HEK293 (cell line): ENCODE measurements at regions not wholly inside any gene's neighbourhood (a gene's known extent, or its start where the extent isn't known, plus 50 kb on each side); places are given as distances from the start of the nearest gene placed in this dataset.

Experiments
- CTCF ChIA-PET: fragments of 350-600 bp; formaldehyde crosslinking; extraction: SDS; loops from one replicate; lab custom pipeline; 2021; ENCODE audit warnings: antibody characterized with exemption; lab: Yijun Ruan, JAX
- POLR2A ChIA-PET: fragments of 300-600 bp; formaldehyde crosslinking; extraction: SDS; loops from one replicate; lab custom pipeline; 2020; ENCODE audit warnings: antibody characterized with exemption, inconsistent platforms; lab: Yijun Ruan, JAX
- H3K27ac ChIP-seq: fragments of 200-500 bp; sonication (Bioruptor generic); 2 replicates; pipeline ENCODE4 v1.5.1; 2014; ENCODE audit warnings: low read depth, low read length, control low read depth, inconsistent platforms; ENCODE audit errors: extremely low read depth
- H3K36me3 ChIP-seq, 2 experiments: fragments of 200-500 bp in 1 of 2; sonication (Bioruptor generic) in 1 of 2; 1 replicate in 1 of 2; 2 replicates in 1 of 2; pipeline ENCODE4 v1.5.1; 2014 to 2017; ENCODE audit warnings: inconsistent platforms in 2 of 2, low read length in 2 of 2; ENCODE audit not compliant: control insufficient read depth in 2 of 2, insufficient read depth in 1 of 2
- H3K4me1 ChIP-seq: fragments of 200-500 bp; sonication (Bioruptor generic); 2 replicates; pipeline ENCODE4 v1.5.1; 2014; ENCODE audit warnings: mild to moderate bottlenecking, low read length, inconsistent platforms; ENCODE audit not compliant: control insufficient read depth, insufficient read depth
- H3K4me3 ChIP-seq: 2 replicates; pipeline ENCODE4 v1.5.1; 2011; ENCODE audit warnings: low read depth, mild to moderate bottlenecking, control low read depth, low read length, moderate library complexity
- H3K9me3 ChIP-seq: fragments of 200-500 bp; sonication (Bioruptor generic); 2 replicates; pipeline ENCODE4 v1.5.1; 2014; ENCODE audit warnings: low read depth, low read length, inconsistent platforms; ENCODE audit not compliant: control insufficient read depth, insufficient read depth
- EGR2 ChIP-seq: fragments of 450-650 bp; formaldehyde crosslinking; IDR thresholded peaks from 2 replicates; pipeline ENCODE4 v1.5.1; 2016; ENCODE audit warnings: low read depth, missing biosample characterization, missing genetic modification characterization
- KLF16 ChIP-seq: fragments of 450-650 bp; formaldehyde crosslinking; IDR thresholded peaks from 2 replicates; pipeline ENCODE4 v1.5.1; 2017; ENCODE audit warnings: missing biosample characterization, missing genetic modification characterization
- MZF1 ChIP-seq: fragments of 450-650 bp; formaldehyde crosslinking; IDR thresholded peaks from 2 replicates; pipeline ENCODE4 v1.5.1; 2017; ENCODE audit warnings: missing biosample characterization, missing genetic modification characterization, borderline replicate concordance
- OSR2 ChIP-seq: fragments of 450-650 bp; formaldehyde crosslinking; IDR thresholded peaks from 2 replicates; pipeline ENCODE4 v1.5.1; 2016; ENCODE audit warnings: missing biosample characterization, missing genetic modification characterization
- PATZ1 ChIP-seq: fragments of 450-650 bp; formaldehyde crosslinking; IDR thresholded peaks from 2 replicates; pipeline ENCODE4 v1.5.1; 2016; ENCODE audit warnings: missing biosample characterization, missing genetic modification characterization
- ZBTB1 ChIP-seq: fragments of 450-650 bp; formaldehyde crosslinking; IDR thresholded peaks from 2 replicates; pipeline ENCODE4 v1.5.1; 2016; ENCODE audit warnings: missing biosample characterization, missing genetic modification characterization
- ZBTB44 ChIP-seq: fragments of 450-650 bp; IDR thresholded peaks from 2 replicates; pipeline ENCODE4 v1.5.1; 2018; ENCODE audit warnings: missing biosample characterization, mild to moderate bottlenecking, missing genetic modification characterization
- ZBTB8A ChIP-seq: fragments of 450-650 bp; formaldehyde crosslinking; IDR thresholded peaks from 2 replicates; pipeline ENCODE4 v1.5.1; 2016; ENCODE audit warnings: missing biosample characterization, missing genetic modification characterization
- ZNF174 ChIP-seq: fragments of 450-650 bp; formaldehyde crosslinking; IDR thresholded peaks from 2 replicates; pipeline ENCODE4 v1.5.0; 2017; ENCODE audit warnings: missing biosample characterization, mild to moderate bottlenecking, missing genetic modification characterization
- ZNF214 ChIP-seq: fragments of 450-650 bp; formaldehyde crosslinking; IDR thresholded peaks from 2 replicates; pipeline ENCODE4 v1.5.1; 2017; ENCODE audit warnings: missing biosample characterization, mild to moderate bottlenecking, missing genetic modification characterization, borderline replicate concordance
- ZNF37A ChIP-seq: fragments of 450-650 bp; IDR thresholded peaks from 2 replicates; pipeline ENCODE4 v1.5.1; 2018; ENCODE audit warnings: missing biosample characterization, missing genetic modification characterization
- ZNF404 ChIP-seq: fragments of 450-650 bp; formaldehyde crosslinking; IDR thresholded peaks from 2 replicates; pipeline ENCODE4 v1.5.1; 2017; ENCODE audit warnings: missing biosample characterization, missing genetic modification characterization
- ZNF529 ChIP-seq: fragments of 450-650 bp; formaldehyde crosslinking; IDR thresholded peaks from 2 replicates; pipeline ENCODE4 v1.5.1; 2017; ENCODE audit warnings: missing genetic modification characterization, missing biosample characterization; ENCODE audit not compliant: insufficient replicate concordance
- ZNF548 ChIP-seq: fragments of 450-650 bp; formaldehyde crosslinking; IDR thresholded peaks from 2 replicates; pipeline ENCODE4 v1.5.1; 2016; ENCODE audit warnings: missing biosample characterization, missing genetic modification characterization
- ZNF561 ChIP-seq: fragments of 450-650 bp; IDR thresholded peaks from 2 replicates; pipeline ENCODE4 v1.5.1; 2018; ENCODE audit warnings: missing biosample characterization, missing genetic modification characterization, borderline replicate concordance
- ZNF624 ChIP-seq: fragments of 450-650 bp; formaldehyde crosslinking; IDR thresholded peaks from 2 replicates; pipeline ENCODE4 v1.5.1; 2017; ENCODE audit warnings: missing biosample characterization, missing genetic modification characterization
- ZNF629 ChIP-seq: fragments of 450-650 bp; formaldehyde crosslinking; IDR thresholded peaks from 2 replicates; pipeline ENCODE4 v1.5.1; 2017; ENCODE audit warnings: missing biosample characterization, missing genetic modification characterization
- ZNF664 ChIP-seq: fragments of 450-650 bp; formaldehyde crosslinking; IDR thresholded peaks from 2 replicates; pipeline ENCODE4 v1.5.1; 2016; ENCODE audit warnings: missing biosample characterization, missing genetic modification characterization
- ZNF785 ChIP-seq: fragments of 450-650 bp; formaldehyde crosslinking; IDR thresholded peaks from 2 replicates; pipeline ENCODE4 v1.5.1; 2016; ENCODE audit warnings: missing biosample characterization, missing genetic modification characterization
- ZSCAN18 ChIP-seq: fragments of 450-650 bp; formaldehyde crosslinking; IDR thresholded peaks from 2 replicates; pipeline ENCODE4 v1.5.1; 2016; ENCODE audit warnings: missing biosample characterization, missing genetic modification characterization
- TF ChIP-seq, protein P1 (sequence below): fragments of 450-650 bp; formaldehyde crosslinking; IDR thresholded peaks from 2 replicates; pipeline ENCODE4 v1.5.1; 2017; ENCODE audit warnings: missing biosample characterization, mild to moderate bottlenecking, missing genetic modification characterization, moderate library complexity
- TF ChIP-seq, protein P2 (sequence below): fragments of 450-650 bp; formaldehyde crosslinking; IDR thresholded peaks from 2 replicates; pipeline ENCODE4 v1.5.1; 2016; ENCODE audit warnings: missing biosample characterization, missing genetic modification characterization, borderline replicate concordance

- Histone ChIP-seq H3K36me3 (no peaks in the 10 kb centered on the region), H3K4me1 (no peaks in the 10 kb centered on the region), H3K27ac (no peak overlapping the region), H3K4me3 (no peak overlapping the region), H3K9me3 (no peaks in the 10 kb centered on the region)
- POLR2A ChIA-PET = no interaction called here
- CTCF ChIA-PET = no interaction called here
- no peak for TF ChIP-seq ZBTB44
- TF ChIP-seq ZNF664 (tag by site-specific recombination) = no peak
- TF ChIP-seq, protein P1, sequence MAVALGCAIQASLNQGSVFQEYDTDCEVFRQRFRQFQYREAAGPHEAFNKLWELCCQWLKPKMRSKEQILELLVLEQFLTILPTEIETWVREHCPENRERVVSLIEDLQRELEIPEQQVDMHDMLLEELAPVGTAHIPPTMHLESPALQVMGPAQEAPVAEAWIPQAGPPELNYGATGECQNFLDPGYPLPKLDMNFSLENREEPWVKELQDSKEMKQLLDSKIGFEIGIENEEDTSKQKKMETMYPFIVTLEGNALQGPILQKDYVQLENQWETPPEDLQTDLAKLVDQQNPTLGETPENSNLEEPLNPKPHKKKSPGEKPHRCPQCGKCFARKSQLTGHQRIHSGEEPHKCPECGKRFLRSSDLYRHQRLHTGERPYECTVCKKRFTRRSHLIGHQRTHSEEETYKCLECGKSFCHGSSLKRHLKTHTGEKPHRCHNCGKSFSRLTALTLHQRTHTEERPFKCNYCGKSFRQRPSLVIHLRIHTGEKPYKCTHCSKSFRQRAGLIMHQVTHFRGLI (tag by site-specific recombination) = no peak
- TF ChIP-seq ZNF785 (tag by site-specific recombination) = no peak
- TF ChIP-seq ZBTB1 (tag by site-specific recombination) = no peak
- no peak for TF ChIP-seq ZBTB8A
- TF ChIP-seq ZNF561 (tag by site-specific recombination) = no peak
- TF ChIP-seq ZNF548 (tag by site-specific recombination) = no peak
- no peak for TF ChIP-seq ZSCAN18 (tag by site-specific recombination)
- TF ChIP-seq MZF1 (tag by site-specific recombination) = no peak
- TF ChIP-seq, protein P2, sequence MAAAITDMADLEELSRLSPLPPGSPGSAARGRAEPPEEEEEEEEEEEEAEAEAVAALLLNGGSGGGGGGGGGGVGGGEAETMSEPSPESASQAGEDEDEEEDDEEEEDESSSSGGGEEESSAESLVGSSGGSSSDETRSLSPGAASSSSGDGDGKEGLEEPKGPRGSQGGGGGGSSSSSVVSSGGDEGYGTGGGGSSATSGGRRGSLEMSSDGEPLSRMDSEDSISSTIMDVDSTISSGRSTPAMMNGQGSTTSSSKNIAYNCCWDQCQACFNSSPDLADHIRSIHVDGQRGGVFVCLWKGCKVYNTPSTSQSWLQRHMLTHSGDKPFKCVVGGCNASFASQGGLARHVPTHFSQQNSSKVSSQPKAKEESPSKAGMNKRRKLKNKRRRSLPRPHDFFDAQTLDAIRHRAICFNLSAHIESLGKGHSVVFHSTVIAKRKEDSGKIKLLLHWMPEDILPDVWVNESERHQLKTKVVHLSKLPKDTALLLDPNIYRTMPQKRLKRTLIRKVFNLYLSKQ (tag by site-specific recombination) = no peak
- TF ChIP-seq EGR2 = no peak
- no peak for TF ChIP-seq ZNF529 (tag by site-specific recombination)
Measured at GRCh38 chr6:169109411-169110220, 144.0 kb downstream of the THBS2 start.

- no peaks in the 10 kb centered on the region for H3K4me1 ChIP-seq
- H3K36me3 ChIP-seq = no peaks in the 10 kb centered on the region
- H3K27ac ChIP-seq = no peak overlapping the region
- POLR2A ChIA-PET = no interaction called here
- TF ChIP-seq ZNF624 = no peak
- no peak for TF ChIP-seq OSR2 (tag by site-specific recombination)
- TF ChIP-seq, all 188 proteins: peak for 0
- CTCF ChIA-PET = interaction anchor here (0.7 kb wide), 1 partner anchor 22 kb away, joined by 3 read pairs; no protein-coding TSS in a partner anchor
- Histone ChIP-seq H3K9me3 (no peaks in the 10 kb centered on the region), H3K4me3 (no peak overlapping the region)
Measured at GRCh38 chr6:169108753-169109152, 144.9 kb downstream of the THBS2 start.

- H3K9me3 ChIP-seq = no peaks in the 10 kb centered on the region
- no peak overlapping the region for H3K4me3 ChIP-seq
- no peaks in the 10 kb centered on the region for H3K36me3 ChIP-seq
- CTCF ChIA-PET = interaction anchor here (0.7 kb wide), 2 partner anchors 76 to 1102 kb away, joined by 3 to 4 read pairs; no protein-coding TSS in a partner anchor
- H3K4me1 ChIP-seq = no peaks in the 10 kb centered on the region
- POLR2A ChIA-PET = no interaction called here
- no peak overlapping the region for H3K27ac ChIP-seq
- no peak for TF ChIP-seq ZNF404 (tag by site-specific recombination)
- no peak for TF ChIP-seq ZNF214 (tag by site-specific recombination)
- TF ChIP-seq ZNF37A (tag by site-specific recombination) = no peak
- no peak for TF ChIP-seq PATZ1
- TF ChIP-seq, protein P1 (tag by site-specific recombination) = no peak
- no peak for TF ChIP-seq ZNF629
- no peak for TF ChIP-seq ZNF174 (tag by site-specific recombination)
- no peak for TF ChIP-seq KLF16
Measured at GRCh38 chr6:169106176-169106575, 147.5 kb downstream of the THBS2 start.
